Uterus (tissue), 2 donors: ENCODE measurements at regions not wholly inside any gene's neighbourhood (a gene's known extent, or its start where the extent isn't known, plus 50 kb on each side); places are given as distances from the start of the nearest gene placed in this dataset.

Experiments used
- CTCF ChIP-seq, 4 experiments: fragments of 200-600 bp in 2 of 4; fragments of 450-650 bp in 2 of 4; sonication (generic) in 2 of 4; IDR thresholded peaks; one replicate each; pipeline ENCODE4 v1.5.1; 2016 to 2019; ENCODE audit warnings: antibody characterized with exemption in 4 of 4, mild to moderate bottlenecking in 2 of 4, moderate library complexity in 1 of 4
- POLR2A ChIP-seq, 2 donors: fragments of 450-650 bp; IDR thresholded peaks; one replicate each; pipeline ENCODE4 v1.6.1; 2016; ENCODE audit warnings: antibody characterized with exemption in 2 of 2, mild to moderate bottlenecking in 1 of 2, moderate library complexity in 1 of 2

- TF ChIP-seq POLR2A (IDR thresholded peaks at IDR 0.05) (no peak), CTCF (IDR thresholded peaks at IDR 0.05) (no peak)
Measured at GRCh38 chr1:36621531-36621930, 138.8 kb upstream of the CSF3R start.
